Stomach (tissue), 8 donors: ENCODE measurements at regions not wholly inside any gene's neighbourhood (a gene's known extent, or its start where the extent isn't known, plus 50 kb on each side); places are given as distances from the start of the nearest gene placed in this dataset.

Experiments used
- DNase-seq, 2 donors: peaks; one replicate each; pipeline versions ENCODE4 v3.0.0 to v3.0.0-alpha.2; 2013 to 2019
- H3K27ac ChIP-seq, 5 donors: fragments of 200-600 bp in 4 of 5; sonication (generic) in 4 of 5; one replicate each; pipeline ENCODE4 v1.5.1; 2013 to 2019; ENCODE audit warnings: mild to moderate bottlenecking in 1 of 5, moderate library complexity in 1 of 5
- H3K27me3 ChIP-seq, 3 donors: fragments of 200-600 bp; sonication (generic); one replicate each; pipeline ENCODE4 v1.5.1; 2017 to 2019; ENCODE audit warnings: mixed run types in 1 of 3
- H3K36me3 ChIP-seq, 4 donors: fragments of 200-600 bp; sonication (generic); 1 replicate in 3 of 4; 2 replicates in 1 of 4; pipeline ENCODE4 v1.5.1; 2016 to 2019
- H3K4me1 ChIP-seq, 4 donors: fragments of 200-600 bp; sonication (generic); one replicate each; pipeline ENCODE4 v1.5.1; 2016 to 2019
- H3K4me3 ChIP-seq, 4 donors: fragments of 200-600 bp; sonication (generic) in 3 of 4; one replicate each; pipeline ENCODE4 v1.5.1; 2016 to 2019; ENCODE audit warnings: mild to moderate bottlenecking in 1 of 4
- H3K9me3 ChIP-seq, 4 donors: fragments of 200-600 bp; sonication (generic); one replicate each; pipeline ENCODE4 v1.5.1; 2016 to 2019
- EP300 ChIP-seq: sonication (generic); formaldehyde crosslinking; IDR thresholded peaks from one replicate; pipeline ENCODE4 v1.6.1; 2017; ENCODE audit warnings: antibody characterized with exemption
- POLR2A ChIP-seq, 4 donors: fragments of 450-650 bp; IDR thresholded peaks; one replicate each; pipeline ENCODE4 v1.6.1; 2016; ENCODE audit warnings: antibody characterized with exemption in 4 of 4, control low read depth in 2 of 4, mild to moderate bottlenecking in 1 of 4, moderate library complexity in 1 of 4
- POLR2AphosphoS5 ChIP-seq, 3 donors: sonication (generic); formaldehyde crosslinking; IDR thresholded peaks; one replicate each; pipeline ENCODE4 v1.6.1; 2016; ENCODE audit warnings: antibody characterized with exemption in 3 of 3
- WGBS, 5 donors: extraction: QIAGEN DNeasy Blood & Tissue Kit in 3 of 5; methylation state at CpG; one replicate each; pipeline versions ENCODE4 v1.1.5 to v1.1.7; 2013 to 2018; 5-methylcytosine and 5-hydroxymethylcytosine counted together
- intact Hi-C: fragments of 100-400 bp; cut with DNase I; formaldehyde crosslinking; loops from one replicate; pipeline ENCODE4 v1.15.1; 2023; ENCODE audit warnings: low total_unique reads
- TF ChIP-seq, protein P1 (sequence below), 7 experiments: fragments of 450-650 bp in 4 of 7; fragments of 200-600 bp in 3 of 7; sonication (generic) in 3 of 7; IDR thresholded peaks; one replicate each; pipeline ENCODE4 v1.5.1; 2016 to 2019; ENCODE audit warnings: antibody characterized with exemption in 7 of 7, control low read depth in 2 of 7, mild to moderate bottlenecking in 1 of 7
- donor health status: healthy with polysubstance abuse.
- donor health status: Bipolar disorder and iron deficiency.
- donor health status: healthy.

- Histone ChIP-seq H3K27me3 (no peaks in the 10 kb centered on the region), H3K4me3 (no peak overlapping the region), H3K36me3 (no peaks in the 10 kb centered on the region), H3K9me3 (no peaks in the 10 kb centered on the region), H3K4me1 (no peaks in the 10 kb centered on the region), H3K27ac (no peak overlapping the region)
- intact Hi-C loops: no loop called here
- WGBS, 5 donors: 57 to 72% (median 63%) methylated on average over 2 of the region's 2 CpGs
- no peak for DNase-seq
- TF ChIP-seq POLR2AphosphoS5 (IDR thresholded peaks at IDR 0.05): no peak
- no peak for TF ChIP-seq POLR2A (IDR thresholded peaks at IDR 0.05)
- TF ChIP-seq, protein P1, sequence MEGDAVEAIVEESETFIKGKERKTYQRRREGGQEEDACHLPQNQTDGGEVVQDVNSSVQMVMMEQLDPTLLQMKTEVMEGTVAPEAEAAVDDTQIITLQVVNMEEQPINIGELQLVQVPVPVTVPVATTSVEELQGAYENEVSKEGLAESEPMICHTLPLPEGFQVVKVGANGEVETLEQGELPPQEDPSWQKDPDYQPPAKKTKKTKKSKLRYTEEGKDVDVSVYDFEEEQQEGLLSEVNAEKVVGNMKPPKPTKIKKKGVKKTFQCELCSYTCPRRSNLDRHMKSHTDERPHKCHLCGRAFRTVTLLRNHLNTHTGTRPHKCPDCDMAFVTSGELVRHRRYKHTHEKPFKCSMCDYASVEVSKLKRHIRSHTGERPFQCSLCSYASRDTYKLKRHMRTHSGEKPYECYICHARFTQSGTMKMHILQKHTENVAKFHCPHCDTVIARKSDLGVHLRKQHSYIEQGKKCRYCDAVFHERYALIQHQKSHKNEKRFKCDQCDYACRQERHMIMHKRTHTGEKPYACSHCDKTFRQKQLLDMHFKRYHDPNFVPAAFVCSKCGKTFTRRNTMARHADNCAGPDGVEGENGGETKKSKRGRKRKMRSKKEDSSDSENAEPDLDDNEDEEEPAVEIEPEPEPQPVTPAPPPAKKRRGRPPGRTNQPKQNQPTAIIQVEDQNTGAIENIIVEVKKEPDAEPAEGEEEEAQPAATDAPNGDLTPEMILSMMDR (IDR thresholded peaks at IDR 0.05): no peak
- TF ChIP-seq EP300: no peak
Measured at GRCh38 chr9:82073551-82074543, 85.3 kb downstream of the SPATA31D1 start.

DNA sequence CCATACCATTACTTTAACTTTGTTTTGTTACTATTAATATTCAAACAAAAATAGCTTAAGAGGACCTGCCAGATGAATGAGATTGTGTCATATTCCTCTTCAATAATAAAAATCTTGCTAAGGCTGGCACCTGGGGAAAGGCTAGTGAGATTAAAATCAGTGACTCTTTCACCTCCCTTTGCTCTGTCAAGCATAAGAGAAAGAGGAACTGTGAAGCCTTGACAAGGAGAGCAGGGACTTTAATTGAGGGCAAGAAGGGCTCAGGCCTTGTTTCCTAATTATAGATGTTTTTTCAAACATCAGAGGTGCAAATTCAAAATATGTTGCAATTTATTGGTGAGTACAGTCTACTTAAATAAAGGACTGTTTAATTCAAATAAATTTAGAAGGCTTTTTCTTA, 91.7 kb downstream of the SPATA31D1 start:
- Histone ChIP-seq H3K9me3 (no peaks in the 10 kb centered on the region), H3K4me3 (no peak overlapping the region), H3K4me1 (no peaks in the 10 kb centered on the region), H3K27me3 (no peaks in the 10 kb centered on the region), H3K36me3 (no peaks in the 10 kb centered on the region), H3K27ac (no peak overlapping the region)
- no peak for DNase-seq
- intact Hi-C loops: no loop called here
- no peak for TF ChIP-seq POLR2AphosphoS5 (IDR thresholded peaks at IDR 0.05)
- TF ChIP-seq, protein P1 (IDR thresholded peaks at IDR 0.05): no peak
- TF ChIP-seq EP300: no peak

DNA sequence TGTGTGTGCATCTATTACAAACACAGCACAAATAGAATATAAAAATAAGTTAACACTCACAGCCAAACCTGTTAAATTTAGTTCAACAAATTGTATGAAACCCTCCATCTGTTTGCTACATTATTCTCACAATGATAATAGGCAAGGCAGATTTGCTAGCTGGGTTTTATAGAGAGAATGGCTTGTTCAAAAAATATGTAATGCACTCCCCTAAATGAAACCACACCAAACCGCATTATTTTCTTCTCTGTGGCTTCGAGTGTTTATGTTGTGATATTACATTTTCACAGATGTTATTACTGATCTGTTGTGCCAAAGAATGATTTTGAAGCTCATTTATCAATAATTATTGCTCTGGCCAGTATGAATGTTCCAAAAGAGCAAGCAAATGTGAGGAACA, 92.9 kb downstream of the SPATA31D1 start:
- H3K27ac ChIP-seq: no peak overlapping the region
- 83 to 93% (median 86%) methylated on average over 2 of the region's 2 CpGs for WGBS, 5 donors
- no peak for DNase-seq
- intact Hi-C loops: no loop called here
- H3K4me3 ChIP-seq: no peak overlapping the region
- no peaks in the 10 kb centered on the region for H3K27me3 ChIP-seq
- no peaks in the 10 kb centered on the region for H3K9me3 ChIP-seq
- no peaks in the 10 kb centered on the region for H3K4me1 ChIP-seq
- TF ChIP-seq EP300 (no peak), POLR2A (IDR thresholded peaks at IDR 0.05) (no peak), POLR2AphosphoS5 (IDR thresholded peaks at IDR 0.05) (no peak)
- TF ChIP-seq, protein P1 (IDR thresholded peaks at IDR 0.05): no peak
- H3K36me3 ChIP-seq: no peaks in the 10 kb centered on the region

GRCh38 chr9:82082563-82082962, 94.0 kb downstream of the SPATA31D1 start:
- Histone ChIP-seq H3K36me3 (no peaks in the 10 kb centered on the region), H3K4me3 (no peak overlapping the region), H3K27me3 (no peaks in the 10 kb centered on the region), H3K9me3 (no peaks in the 10 kb centered on the region), H3K27ac (no peak overlapping the region), H3K4me1 (no peaks in the 10 kb centered on the region)
- TF ChIP-seq POLR2A (IDR thresholded peaks at IDR 0.05): no peak
- TF ChIP-seq, protein P1 (IDR thresholded peaks at IDR 0.05): no peak
- TF ChIP-seq POLR2AphosphoS5 (IDR thresholded peaks at IDR 0.05): no peak
- no peak for TF ChIP-seq EP300
- intact Hi-C loops: no loop called here
- no peak for DNase-seq
